ENCODE measurements at regions not wholly inside any gene's neighbourhood (a gene's known extent, or its start where the extent isn't known, plus 50 kb on each side); places are given as distances from the start of the nearest gene placed in this dataset.

- no peak overlapping the region for H3K9ac ChIP-seq (ENCODE audit: low read length)
Measured at GRCh38 chr10:125262920-125263319, 102.6 kb upstream of the CTBP2 start.

GRCh38 chr10:125262409-125262808 is 102.0 kb upstream of the CTBP2 start:
- no peaks in the 10 kb centered on the region for H3K79me2 ChIP-seq (ENCODE audit: control insufficient read depth, insufficient read depth, low read length, poor library complexity)
- H3K4me3 ChIP-seq (ENCODE audit: low read depth, low read length) = no peak overlapping the region
- H3K27ac ChIP-seq (ENCODE audit: low read depth, low read length) = no peak overlapping the region
- H3K9ac ChIP-seq (ENCODE audit: low read length) = no peak overlapping the region
- H3K4me1 ChIP-seq (ENCODE audit: control insufficient read depth in 1 of 2, insufficient read depth in 2 of 2, low read length in 2 of 2) = peaks cover 14 to 18% of the 10 kb centered on the region in 2 experiments
- no peak overlapping the region for H2BK5ac ChIP-seq (ENCODE audit: low read depth, low read length, poor library complexity)
- H2BK12ac ChIP-seq (ENCODE audit: low read length) = no peak overlapping the region
- peak; percentile 41 to 74 for DNase-seq
- no peak overlapping the region for H2AFZ ChIP-seq (ENCODE audit: insufficient read depth, low read length, poor library complexity)
- H2BK120ac ChIP-seq (ENCODE audit: insufficient read depth, low read length, poor library complexity) = no peak overlapping the region
- H3K4me2 ChIP-seq (ENCODE audit: low read length) = no peak overlapping the region
- no peak overlapping the region for H2AK5ac ChIP-seq (ENCODE audit: low read length)
- H3K18ac ChIP-seq (ENCODE audit: low read length) = no peak overlapping the region
- H4K91ac ChIP-seq (ENCODE audit: low read depth, low read length) = no peak overlapping the region
- H3K23ac ChIP-seq (ENCODE audit: low read length) = no peak overlapping the region
- H3K27me3 ChIP-seq (ENCODE audit: insufficient read depth, low read length) = no peaks in the 10 kb centered on the region
- WGBS (ENCODE audit: extremely low coverage, insufficient coverage, insufficient read length) = no CpG with 5 or more reads among the region's 6 CpGs
- no peak overlapping the region for H4K12ac ChIP-seq (ENCODE audit: low read depth, low read length)
- H3K14ac ChIP-seq (ENCODE audit: low read length) = no peak overlapping the region
- no peak overlapping the region for H3K4ac ChIP-seq (ENCODE audit: low read depth, low read length)
- H3K36me3 ChIP-seq (ENCODE audit: control insufficient read depth in 1 of 2, insufficient read depth in 2 of 2, low read length in 2 of 2) = no peaks in the 10 kb centered on the region
- no peak overlapping the region for H4K8ac ChIP-seq (ENCODE audit: low read depth, low read length)
- H3K9me3 ChIP-seq (ENCODE audit: insufficient read depth, low read depth, low read length) = peaks cover 1% of the 10 kb centered on the region
- peaks cover 10% of the 10 kb centered on the region for H3K79me1 ChIP-seq (ENCODE audit: low read length)

More at GRCh38 chr10:125262920-125263319, 102.6 kb upstream of the CTBP2 start:
- no peak overlapping the region for H3K18ac ChIP-seq (ENCODE audit: low read length)
- H2BK12ac ChIP-seq (ENCODE audit: low read length) = no peak overlapping the region
- no peaks in the 10 kb centered on the region for H3K79me2 ChIP-seq (ENCODE audit: control insufficient read depth, insufficient read depth, low read length, poor library complexity)
- H3K36me3 ChIP-seq (ENCODE audit: control insufficient read depth in 1 of 2, insufficient read depth in 2 of 2, low read length in 2 of 2) = no peaks in the 10 kb centered on the region
- no peak overlapping the region for H2AK5ac ChIP-seq (ENCODE audit: low read length)
- H3K14ac ChIP-seq (ENCODE audit: low read length) = no peak overlapping the region
- no peak overlapping the region for H4K12ac ChIP-seq (ENCODE audit: low read depth, low read length)
- H4K91ac ChIP-seq (ENCODE audit: low read depth, low read length) = no peak overlapping the region
- H3K23ac ChIP-seq (ENCODE audit: low read length) = no peak overlapping the region
- no peaks in the 10 kb centered on the region for H3K27me3 ChIP-seq (ENCODE audit: insufficient read depth, low read length)
- H3K9me3 ChIP-seq (ENCODE audit: insufficient read depth, low read depth, low read length) = peaks cover 1% of the 10 kb centered on the region
- H3K4me1 ChIP-seq (ENCODE audit: control insufficient read depth in 1 of 2, insufficient read depth in 2 of 2, low read length in 2 of 2) = peaks cover 14 to 18% of the 10 kb centered on the region in 2 experiments
- peak in 1 of 2 donors; percentile 6 for DNase-seq
- H2BK120ac ChIP-seq (ENCODE audit: insufficient read depth, low read length, poor library complexity) = no peak overlapping the region
- no CpG with 5 or more reads among the region's 6 CpGs for WGBS (ENCODE audit: extremely low coverage, insufficient coverage, insufficient read length)
- H4K8ac ChIP-seq (ENCODE audit: low read depth, low read length) = no peak overlapping the region
- H3K27ac ChIP-seq (ENCODE audit: low read depth, low read length) = no peak overlapping the region
- H3K4me2 ChIP-seq (ENCODE audit: low read length) = no peak overlapping the region
- no peak overlapping the region for H3K4me3 ChIP-seq (ENCODE audit: low read depth, low read length)
- peaks cover 10% of the 10 kb centered on the region for H3K79me1 ChIP-seq (ENCODE audit: low read length)
- no peak overlapping the region for H3K4ac ChIP-seq (ENCODE audit: low read depth, low read length)
- no peak overlapping the region for H2BK5ac ChIP-seq (ENCODE audit: low read depth, low read length, poor library complexity)
- no peak overlapping the region for H2AFZ ChIP-seq (ENCODE audit: insufficient read depth, low read length, poor library complexity)

GRCh38 chr10:125261491-125262186 is 101.3 kb upstream of the CTBP2 start:
- Histone ChIP-seq H3K4me3 (ENCODE audit: low read depth, low read length) (no peak overlapping the region), H3K9ac (ENCODE audit: low read length) (no peak overlapping the region), H4K91ac (ENCODE audit: low read depth, low read length) (no peak overlapping the region), H4K12ac (ENCODE audit: low read depth, low read length) (no peak overlapping the region), H3K27me3 (ENCODE audit: insufficient read depth, low read length) (no peaks in the 10 kb centered on the region), H3K79me1 (ENCODE audit: low read length) (peaks cover 10% of the 10 kb centered on the region), H2BK5ac (ENCODE audit: low read depth, low read length, poor library complexity) (no peak overlapping the region), H3K4ac (ENCODE audit: low read depth, low read length) (no peak overlapping the region), H3K9me3 (ENCODE audit: insufficient read depth, low read depth, low read length) (peaks cover 1% of the 10 kb centered on the region), H4K8ac (ENCODE audit: low read depth, low read length) (no peak overlapping the region), H3K79me2 (ENCODE audit: control insufficient read depth, insufficient read depth, low read length, poor library complexity) (no peaks in the 10 kb centered on the region), H2BK12ac (ENCODE audit: low read length) (no peak overlapping the region), H2BK120ac (ENCODE audit: insufficient read depth, low read length, poor library complexity) (no peak overlapping the region), H3K23ac (ENCODE audit: low read length) (no peak overlapping the region), H2AFZ (ENCODE audit: insufficient read depth, low read length, poor library complexity) (no peak overlapping the region), H3K18ac (ENCODE audit: low read length) (no peak overlapping the region), H3K4me1 (ENCODE audit: control insufficient read depth in 1 of 2, insufficient read depth in 2 of 2, low read length in 2 of 2) (peaks cover 14 to 18% of the 10 kb centered on the region in 2 experiments), H2AK5ac (ENCODE audit: low read length) (no peak overlapping the region), H3K4me2 (ENCODE audit: low read length) (no peak overlapping the region), H3K27ac (ENCODE audit: low read depth, low read length) (no peak overlapping the region), H3K36me3 (ENCODE audit: control insufficient read depth in 1 of 2, insufficient read depth in 2 of 2, low read length in 2 of 2) (no peaks in the 10 kb centered on the region), H3K14ac (ENCODE audit: low read length) (no peak overlapping the region)
- DNase-seq = no peak
- WGBS (ENCODE audit: extremely low coverage, insufficient coverage, insufficient read length) = no CpG with 5 or more reads among the region's 6 CpGs

GRCh38 chr10:125260260-125260659 is 99.9 kb upstream of the CTBP2 start:
- H3K27me3 ChIP-seq (ENCODE audit: insufficient read depth, low read length) = no peaks in the 10 kb centered on the region
- no peak overlapping the region for H2AFZ ChIP-seq (ENCODE audit: insufficient read depth, low read length, poor library complexity)
- no peak overlapping the region for H3K23ac ChIP-seq (ENCODE audit: low read length)
- no peak for DNase-seq
- H3K18ac ChIP-seq (ENCODE audit: low read length) = no peak overlapping the region
- no peak overlapping the region for H4K91ac ChIP-seq (ENCODE audit: low read depth, low read length)
- H3K27ac ChIP-seq (ENCODE audit: low read depth, low read length) = no peak overlapping the region
- H3K4me3 ChIP-seq (ENCODE audit: low read depth, low read length) = no peak overlapping the region
- no peak overlapping the region for H4K12ac ChIP-seq (ENCODE audit: low read depth, low read length)
- no peaks in the 10 kb centered on the region for H3K36me3 ChIP-seq (ENCODE audit: control insufficient read depth in 1 of 2, insufficient read depth in 2 of 2, low read length in 2 of 2)
- no peak overlapping the region for H3K9ac ChIP-seq (ENCODE audit: low read length)
- no CpG with 5 or more reads among the region's 9 CpGs for WGBS (ENCODE audit: extremely low coverage, insufficient coverage, insufficient read length)
- no peak overlapping the region for H4K8ac ChIP-seq (ENCODE audit: low read depth, low read length)
- no peak overlapping the region for H3K4me2 ChIP-seq (ENCODE audit: low read length)
- no peak overlapping the region for H2AK5ac ChIP-seq (ENCODE audit: low read length)
- peaks cover 1% of the 10 kb centered on the region for H3K9me3 ChIP-seq (ENCODE audit: insufficient read depth, low read depth, low read length)
- no peak overlapping the region for H2BK12ac ChIP-seq (ENCODE audit: low read length)
- no peak overlapping the region for H2BK5ac ChIP-seq (ENCODE audit: low read depth, low read length, poor library complexity)
- peaks cover 10% of the 10 kb centered on the region for H3K79me1 ChIP-seq (ENCODE audit: low read length)
- no peaks in the 10 kb centered on the region for H3K79me2 ChIP-seq (ENCODE audit: control insufficient read depth, insufficient read depth, low read length, poor library complexity)
- H2BK120ac ChIP-seq (ENCODE audit: insufficient read depth, low read length, poor library complexity) = no peak overlapping the region
- no peak overlapping the region for H3K4ac ChIP-seq (ENCODE audit: low read depth, low read length)
- H3K4me1 ChIP-seq (ENCODE audit: control insufficient read depth in 1 of 2, insufficient read depth in 2 of 2, low read length in 2 of 2) = peaks cover 10 to 14% of the 10 kb centered on the region in 2 experiments
- H3K14ac ChIP-seq (ENCODE audit: low read length) = no peak overlapping the region
